ENCODE measurements at regions not wholly inside any gene's neighbourhood (a gene's known extent, or its start where the extent isn't known, plus 50 kb on each side); places are given as distances from the start of the nearest gene placed in this dataset.

DNA sequence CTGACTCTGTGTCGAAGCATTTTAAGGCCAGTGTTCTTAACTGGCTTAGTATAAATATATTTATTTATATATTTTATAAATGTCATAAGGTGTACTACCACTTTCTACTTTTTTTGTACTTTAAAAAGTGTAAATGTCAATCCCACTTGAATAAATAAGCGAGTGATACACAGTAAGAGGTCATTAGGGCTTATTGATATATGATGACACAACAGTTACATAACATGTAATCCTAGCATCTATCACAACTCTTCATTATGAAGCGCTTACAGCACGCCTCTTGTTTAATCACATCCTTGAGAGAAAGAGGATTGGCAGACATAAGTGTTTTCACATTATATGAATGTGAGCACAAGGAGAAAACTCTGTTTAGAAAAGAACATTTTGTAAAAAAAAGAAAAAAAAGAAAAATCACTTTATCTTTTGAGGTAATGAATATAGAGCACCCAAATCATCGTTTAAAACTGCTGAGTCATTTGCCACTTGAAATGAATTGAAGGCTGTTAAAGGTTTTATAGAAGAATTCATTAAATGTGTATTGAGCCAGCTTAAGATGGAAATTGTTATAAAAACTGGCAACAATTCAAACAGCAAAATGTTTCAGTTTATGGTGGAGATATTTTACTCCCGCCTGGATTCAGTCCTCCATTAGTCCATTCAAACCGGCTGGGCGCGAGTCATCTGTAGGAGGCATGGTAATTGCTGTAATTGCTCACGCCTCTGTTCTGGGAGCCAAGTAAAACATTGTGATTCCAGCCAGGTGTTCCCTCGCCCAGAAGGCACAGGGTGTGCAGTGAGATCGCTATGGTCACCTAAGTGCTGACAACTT is 627.3 kb upstream of the KIRREL3 start:
- Histone ChIP-seq H3K27me3 (ENCODE audit: control insufficient read depth, insufficient read depth, low read length) (no peaks in the 10 kb centered on the region), H3K4me1 (ENCODE audit: control insufficient read depth, insufficient read depth, low read length) (peaks cover 16% of the 10 kb centered on the region), H3K9me3 (ENCODE audit: control insufficient read depth, insufficient read depth, low read length) (no peaks in the 10 kb centered on the region), H3K36me3 (ENCODE audit: control insufficient read depth, insufficient read depth, low read length) (no peaks in the 10 kb centered on the region), H3K9ac (ENCODE audit: low read depth, low read length) (no peak overlapping the region), H3K4me3 (ENCODE audit: low read depth, low read length) (no peak overlapping the region)

- peaks cover 11% of the 10 kb centered on the region for H3K4me1 ChIP-seq (ENCODE audit: control insufficient read depth, insufficient read depth, low read length)
- H3K9ac ChIP-seq (ENCODE audit: low read depth, low read length), result no peak overlapping the region
- H3K27me3 ChIP-seq (ENCODE audit: control insufficient read depth, insufficient read depth, low read length), result no peaks in the 10 kb centered on the region
- no peaks in the 10 kb centered on the region for H3K9me3 ChIP-seq (ENCODE audit: control insufficient read depth, insufficient read depth, low read length)
- no peak overlapping the region for H3K4me3 ChIP-seq (ENCODE audit: low read depth, low read length)
- no peaks in the 10 kb centered on the region for H3K36me3 ChIP-seq (ENCODE audit: control insufficient read depth, insufficient read depth, low read length)
These were observed 626.6 kb upstream of the KIRREL3 start for GRCh38 chr11:127627204-127627603.

DNA sequence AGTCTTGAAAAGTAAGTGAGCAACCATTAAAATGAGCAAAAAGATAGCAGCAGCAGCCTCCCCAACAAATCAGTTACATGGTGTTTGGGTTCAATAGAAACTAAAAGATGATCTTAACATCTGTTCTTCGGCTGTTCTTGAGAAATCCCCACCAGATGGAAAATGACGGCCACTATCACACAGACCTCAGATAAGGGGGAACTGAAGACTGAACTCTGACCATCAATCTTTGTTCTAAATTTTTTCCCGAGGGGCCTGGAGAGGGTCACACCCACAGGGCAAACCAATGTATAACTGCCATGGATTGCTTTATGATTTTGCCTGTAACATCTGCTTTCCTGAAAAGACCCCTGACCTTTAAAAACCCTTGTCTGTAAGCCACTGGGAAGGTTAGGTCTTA is 624.8 kb upstream of the KIRREL3 start:
- Histone ChIP-seq H3K4me3 (ENCODE audit: low read depth, low read length) (no peak overlapping the region), H3K27me3 (ENCODE audit: control insufficient read depth, insufficient read depth, low read length) (no peaks in the 10 kb centered on the region), H3K9me3 (ENCODE audit: control insufficient read depth, insufficient read depth, low read length) (no peaks in the 10 kb centered on the region), H3K9ac (ENCODE audit: low read depth, low read length) (no peak overlapping the region), H3K4me1 (ENCODE audit: control insufficient read depth, insufficient read depth, low read length) (no peaks in the 10 kb centered on the region), H3K36me3 (ENCODE audit: control insufficient read depth, insufficient read depth, low read length) (no peaks in the 10 kb centered on the region)

GRCh38 chr11:127624306-127624856 is 623.8 kb upstream of the KIRREL3 start:
- Histone ChIP-seq H3K9ac (ENCODE audit: low read depth, low read length) (no peak overlapping the region), H3K9me3 (ENCODE audit: control insufficient read depth, insufficient read depth, low read length) (no peaks in the 10 kb centered on the region), H3K36me3 (ENCODE audit: control insufficient read depth, insufficient read depth, low read length) (no peaks in the 10 kb centered on the region), H3K4me1 (ENCODE audit: control insufficient read depth, insufficient read depth, low read length) (no peaks in the 10 kb centered on the region), H3K4me3 (ENCODE audit: low read depth, low read length) (no peak overlapping the region), H3K27me3 (ENCODE audit: control insufficient read depth, insufficient read depth, low read length) (no peaks in the 10 kb centered on the region)

- H3K36me3 ChIP-seq (ENCODE audit: control insufficient read depth, insufficient read depth, low read length), result no peaks in the 10 kb centered on the region
- H3K9me3 ChIP-seq (ENCODE audit: control insufficient read depth, insufficient read depth, low read length), result no peaks in the 10 kb centered on the region
- H3K4me1 ChIP-seq (ENCODE audit: control insufficient read depth, insufficient read depth, low read length), result no peaks in the 10 kb centered on the region
- no peaks in the 10 kb centered on the region for H3K27me3 ChIP-seq (ENCODE audit: control insufficient read depth, insufficient read depth, low read length)
- H3K9ac ChIP-seq (ENCODE audit: low read depth, low read length), result no peak overlapping the region
- H3K4me3 ChIP-seq (ENCODE audit: low read depth, low read length), result no peak overlapping the region
These were observed 622.1 kb upstream of the KIRREL3 start for GRCh38 chr11:127622686-127623085.

GRCh38 chr11:127620671-127621070 is 620.1 kb upstream of the KIRREL3 start:
- H3K9ac ChIP-seq (ENCODE audit: low read depth, low read length), result no peak overlapping the region
- no peaks in the 10 kb centered on the region for H3K9me3 ChIP-seq (ENCODE audit: control insufficient read depth, insufficient read depth, low read length)
- no peaks in the 10 kb centered on the region for H3K27me3 ChIP-seq (ENCODE audit: control insufficient read depth, insufficient read depth, low read length)
- no peaks in the 10 kb centered on the region for H3K36me3 ChIP-seq (ENCODE audit: control insufficient read depth, insufficient read depth, low read length)
- H3K4me3 ChIP-seq (ENCODE audit: low read depth, low read length), result no peak overlapping the region
- no peaks in the 10 kb centered on the region for H3K4me1 ChIP-seq (ENCODE audit: control insufficient read depth, insufficient read depth, low read length)

GRCh38 chr11:127619946-127620345 is 619.4 kb upstream of the KIRREL3 start:
- Histone ChIP-seq H3K9ac (ENCODE audit: low read depth, low read length) (no peak overlapping the region), H3K27me3 (ENCODE audit: control insufficient read depth, insufficient read depth, low read length) (no peaks in the 10 kb centered on the region), H3K9me3 (ENCODE audit: control insufficient read depth, insufficient read depth, low read length) (no peaks in the 10 kb centered on the region), H3K36me3 (ENCODE audit: control insufficient read depth, insufficient read depth, low read length) (no peaks in the 10 kb centered on the region), H3K4me3 (ENCODE audit: low read depth, low read length) (no peak overlapping the region), H3K4me1 (ENCODE audit: control insufficient read depth, insufficient read depth, low read length) (no peaks in the 10 kb centered on the region)

- Histone ChIP-seq H3K4me1 (ENCODE audit: control insufficient read depth, insufficient read depth, low read length) (no peaks in the 10 kb centered on the region), H3K9ac (ENCODE audit: low read depth, low read length) (no peak overlapping the region), H3K36me3 (ENCODE audit: control insufficient read depth, insufficient read depth, low read length) (no peaks in the 10 kb centered on the region), H3K9me3 (ENCODE audit: control insufficient read depth, insufficient read depth, low read length) (no peaks in the 10 kb centered on the region), H3K27me3 (ENCODE audit: control insufficient read depth, insufficient read depth, low read length) (no peaks in the 10 kb centered on the region), H3K4me3 (ENCODE audit: low read depth, low read length) (no peak overlapping the region)
These were observed 618.2 kb upstream of the KIRREL3 start for GRCh38 chr11:127618721-127619120.

GRCh38 chr11:127616158-127616557 is 615.6 kb upstream of the KIRREL3 start:
- Histone ChIP-seq H3K27me3 (ENCODE audit: control insufficient read depth, insufficient read depth, low read length) (no peaks in the 10 kb centered on the region), H3K36me3 (ENCODE audit: control insufficient read depth, insufficient read depth, low read length) (no peaks in the 10 kb centered on the region), H3K4me3 (ENCODE audit: low read depth, low read length) (no peak overlapping the region), H3K9ac (ENCODE audit: low read depth, low read length) (no peak overlapping the region), H3K9me3 (ENCODE audit: control insufficient read depth, insufficient read depth, low read length) (no peaks in the 10 kb centered on the region), H3K4me1 (ENCODE audit: control insufficient read depth, insufficient read depth, low read length) (peaks cover 3% of the 10 kb centered on the region)

DNA sequence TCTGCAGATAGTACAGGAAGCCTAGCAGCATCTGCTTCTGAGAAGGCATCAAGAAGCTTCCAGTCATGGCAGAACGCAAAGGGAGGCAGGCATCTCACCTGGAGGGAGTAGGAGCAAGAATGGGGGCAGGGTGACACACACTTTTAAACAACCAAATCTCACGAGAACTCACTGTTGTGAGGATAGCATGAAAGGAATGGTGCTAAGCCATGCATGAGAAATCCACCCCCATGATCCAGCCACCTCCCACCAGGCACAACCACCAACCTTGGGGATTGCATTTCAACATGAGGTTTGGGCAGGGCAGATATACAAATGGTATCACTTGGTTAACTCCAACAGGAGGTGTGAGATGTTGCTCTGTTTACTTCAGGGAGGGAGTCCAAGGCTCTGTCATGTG is 612.0 kb upstream of the KIRREL3 start:
- Histone ChIP-seq H3K36me3 (ENCODE audit: control insufficient read depth, insufficient read depth, low read length) (no peaks in the 10 kb centered on the region), H3K9ac (ENCODE audit: low read depth, low read length) (no peak overlapping the region), H3K4me3 (ENCODE audit: low read depth, low read length) (no peak overlapping the region), H3K27me3 (ENCODE audit: control insufficient read depth, insufficient read depth, low read length) (no peaks in the 10 kb centered on the region), H3K4me1 (ENCODE audit: control insufficient read depth, insufficient read depth, low read length) (peaks cover 10% of the 10 kb centered on the region), H3K9me3 (ENCODE audit: control insufficient read depth, insufficient read depth, low read length) (no peaks in the 10 kb centered on the region)

- no peaks in the 10 kb centered on the region for H3K9me3 ChIP-seq (ENCODE audit: control insufficient read depth, insufficient read depth, low read length)
- H3K36me3 ChIP-seq (ENCODE audit: control insufficient read depth, insufficient read depth, low read length), result no peaks in the 10 kb centered on the region
- peaks cover 10% of the 10 kb centered on the region for H3K4me1 ChIP-seq (ENCODE audit: control insufficient read depth, insufficient read depth, low read length)
- no peaks in the 10 kb centered on the region for H3K27me3 ChIP-seq (ENCODE audit: control insufficient read depth, insufficient read depth, low read length)
- no peak overlapping the region for H3K4me3 ChIP-seq (ENCODE audit: low read depth, low read length)
- no peak overlapping the region for H3K9ac ChIP-seq (ENCODE audit: low read depth, low read length)
These were observed 608.6 kb upstream of the KIRREL3 start for GRCh38 chr11:127609025-127609773.

Data from iPS-15b (cell line).